ENCODE measurements at regions not wholly inside any gene's neighbourhood (a gene's known extent, or its start where the extent isn't known, plus 50 kb on each side); places are given as distances from the start of the nearest gene placed in this dataset.

- DNase-seq (ENCODE audit: low read depth), result no peak
Measured at GRCh38 chr6:155985660-155986138, 530.1 kb upstream of the NOX3 start.

GRCh38 chr6:155980768-155981079, 525.1 kb upstream of the NOX3 start:
- DNase-seq (ENCODE audit: low read depth), result no peak

GRCh38 chr6:155980014-155980767, 524.6 kb upstream of the NOX3 start:
- no peak for DNase-seq (ENCODE audit: low read depth)

- DNase-seq (ENCODE audit: low read depth), result no peak
Measured at GRCh38 chr6:155975506-155975905, 519.9 kb upstream of the NOX3 start.

GRCh38 chr6:155974811-155975323, 519.2 kb upstream of the NOX3 start:
- DNase-seq (ENCODE audit: low read depth), result no peak

GRCh38 chr6:155974359-155974758, 518.7 kb upstream of the NOX3 start:
- DNase-seq (ENCODE audit: low read depth), result no peak

- DNase-seq (ENCODE audit: low read depth), result no peak
Measured at GRCh38 chr6:155970876-155971708, 515.5 kb upstream of the NOX3 start.

GRCh38 chr6:155970472-155970871, 514.8 kb upstream of the NOX3 start:
- DNase-seq (ENCODE audit: low read depth), result no peak

GRCh38 chr6:155968921-155969320, 513.3 kb upstream of the NOX3 start:
- DNase-seq (ENCODE audit: low read depth), result no peak

- no peak for DNase-seq (ENCODE audit: low read depth)
Measured at GRCh38 chr6:155967322-155967721, 511.7 kb upstream of the NOX3 start.

- DNase-seq (ENCODE audit: low read depth), result no peak
Measured at GRCh38 chr6:155964544-155964943, 508.9 kb upstream of the NOX3 start.

- DNase-seq (ENCODE audit: low read depth), result no peak
Measured at GRCh38 chr6:155962276-155962675, 506.6 kb upstream of the NOX3 start.

GRCh38 chr6:155959898-155960495, 504.4 kb upstream of the NOX3 start:
- DNase-seq (ENCODE audit: low read depth), result no peak

GRCh38 chr6:155958550-155958949, 502.9 kb upstream of the NOX3 start:
- no peak for DNase-seq (ENCODE audit: low read depth)

GRCh38 chr6:155955038-155955437, 499.4 kb upstream of the NOX3 start:
- no peak for DNase-seq (ENCODE audit: low read depth)

GRCh38 chr6:155954149-155954548, 498.5 kb upstream of the NOX3 start:
- no peak for DNase-seq (ENCODE audit: low read depth)

- DNase-seq (ENCODE audit: low read depth), result no peak
Measured at GRCh38 chr6:155949256-155949655, 493.6 kb upstream of the NOX3 start.

- DNase-seq (ENCODE audit: low read depth), result no peak
Measured at GRCh38 chr6:155946860-155947259, 491.2 kb upstream of the NOX3 start.

- DNase-seq (ENCODE audit: low read depth), result no peak
Measured at GRCh38 chr6:155943635-155944034, 488.0 kb upstream of the NOX3 start.

GRCh38 chr6:155939253-155939652, 483.6 kb upstream of the NOX3 start:
- no peak for DNase-seq (ENCODE audit: low read depth)

- DNase-seq (ENCODE audit: low read depth), result no peak
Measured at GRCh38 chr6:155936551-155936950, 480.9 kb upstream of the NOX3 start.

GRCh38 chr6:155936127-155936526, 480.5 kb upstream of the NOX3 start:
- no peak for DNase-seq (ENCODE audit: low read depth)

Measured in activated T-helper 1 cell treated with Interleukin-2 at 50 U/mL for 16 hours (primary cell).